Astrocyte (in vitro differentiated cells and primary cell): ENCODE measurements at regions not wholly inside any gene's neighbourhood (a gene's known extent, or its start where the extent isn't known, plus 50 kb on each side); places are given as distances from the start of the nearest gene placed in this dataset.

Source experiments
- CTCF ChIP-seq: IDR thresholded peaks from 2 replicates; pipeline ENCODE4 v1.5.1; 2011; ENCODE audit warnings: low read depth, mild to moderate bottlenecking, inconsistent platforms, low read length, moderate library complexity; ENCODE audit not compliant: insufficient read depth
- EZH2 ChIP-seq: IDR thresholded peaks from 2 replicates; pipeline ENCODE4 v1.6.1; 2012; ENCODE audit warnings: mild to moderate bottlenecking, low read length, inconsistent platforms; ENCODE audit not compliant: insufficient read depth

- TF ChIP-seq CTCF (no peak), EZH2 (no peak)
Measured at GRCh38 chr12:102696045-102696444, 215.7 kb upstream of the IGF1 start.
